Activated CD4-positive, alpha-beta memory T cell treated with anti-CD3 and anti-CD28 coated beads for 36 hours (primary cell): ENCODE measurements at regions not wholly inside any gene's neighbourhood (a gene's known extent, or its start where the extent isn't known, plus 50 kb on each side); places are given as distances from the start of the nearest gene placed in this dataset.

Experiments
- CTCF ChIA-PET: fragments of 350-600 bp; sonication (Branson Sonifier 250); formaldehyde crosslinking; loops from one replicate; lab custom pipeline; 2021; ENCODE audit warnings: antibody characterized with exemption, inconsistent platforms; lab: Charles Lee
- POLR2A ChIA-PET: fragments of 350-600 bp; sonication (Branson Sonifier 250); formaldehyde crosslinking; loops from one replicate; lab custom pipeline; 2021; ENCODE audit warnings: antibody characterized with exemption; lab: Charles Lee
- DNase-seq: peaks from one replicate; pipeline ENCODE4 v3.0.0-alpha.2; 2020
- H3K27ac Mint-ChIP-seq: one replicate; pipeline ENCODE4 v1.8.0; 2021; ENCODE audit warnings: mixed read lengths
- H3K27me3 Mint-ChIP-seq: one replicate; pipeline ENCODE4 v1.8.0; 2021; ENCODE audit warnings: mixed read lengths
- H3K36me3 Mint-ChIP-seq: one replicate; pipeline ENCODE4 v1.8.0; 2021; ENCODE audit warnings: mixed read lengths
- H3K4me1 Mint-ChIP-seq: one replicate; pipeline ENCODE4 v1.8.0; 2021; ENCODE audit warnings: low read depth, mixed read lengths
- H3K4me3 Mint-ChIP-seq: one replicate; pipeline ENCODE4 v1.8.0; 2021; ENCODE audit warnings: mild to moderate bottlenecking, mixed read lengths
- H3K9me3 Mint-ChIP-seq: one replicate; pipeline ENCODE4 v1.8.0; 2021; ENCODE audit warnings: mixed read lengths
- intact Hi-C: fragments of 100-400 bp; cut with micrococcal nuclease; formaldehyde crosslinking; loops from one replicate; pipeline ENCODE4 v1.15.1; 2023

DNA sequence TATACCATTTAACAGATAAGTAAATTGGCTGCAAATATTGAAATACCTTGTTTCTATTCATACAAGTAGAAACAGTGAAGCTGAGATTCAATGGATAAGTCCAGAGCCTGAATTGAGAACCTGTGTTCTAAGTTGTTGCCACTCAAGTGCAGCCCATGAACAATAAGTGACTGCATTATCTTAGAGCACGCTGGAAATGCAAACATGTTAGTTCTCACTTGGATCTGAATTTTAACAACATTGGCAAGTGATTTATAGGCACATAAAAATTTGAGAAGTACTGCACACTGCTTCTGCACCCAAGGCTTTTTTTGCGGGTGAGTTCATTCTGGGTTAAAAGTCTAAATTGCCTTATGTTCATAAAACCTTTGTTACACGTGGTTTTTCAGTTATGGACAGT lies 484.3 kb downstream of the NAV3 start:
- CTCF ChIA-PET, result no interaction called here
- no peaks in the 10 kb centered on the region for H3K36me3 Mint-ChIP-seq

DNA sequence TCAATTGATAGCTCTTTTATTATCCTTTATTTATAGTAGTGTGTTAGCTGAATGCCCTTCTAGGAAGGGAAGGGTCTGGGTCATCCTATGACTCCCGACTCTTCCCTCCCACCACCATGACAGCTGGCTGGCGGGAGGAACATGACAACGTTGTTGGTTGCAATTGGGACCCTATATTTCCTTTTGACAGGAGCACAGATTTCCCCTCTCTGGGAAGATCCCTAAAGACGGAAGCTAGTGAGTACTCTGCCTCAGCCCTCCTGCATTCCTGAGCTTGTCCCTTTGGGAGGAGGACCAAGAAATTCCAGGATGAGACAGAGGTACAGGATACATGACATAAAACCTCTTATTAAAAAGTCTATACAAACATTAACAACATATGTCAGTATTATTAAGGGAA lies 485.4 kb downstream of the NAV3 start:
- Mint-ChIP-seq H3K9me3 (peaks cover 9% of the 10 kb centered on the region), H3K36me3 (no peaks in the 10 kb centered on the region), H3K4me3 (no peak overlapping the region), H3K4me1 (no peaks in the 10 kb centered on the region), H3K27me3 (no peaks in the 10 kb centered on the region), H3K27ac (no peak overlapping the region)
- intact Hi-C loops, result no loop called here
- no peak for DNase-seq
- ChIA-PET CTCF (no interaction called here), POLR2A (no interaction called here)

More for the DNA sequence above, 484.3 kb downstream of the NAV3 start:
- intact Hi-C loops, result no loop called here
- Mint-ChIP-seq H3K27ac (no peak overlapping the region), H3K4me3 (no peak overlapping the region), H3K4me1 (no peaks in the 10 kb centered on the region), H3K9me3 (peaks cover 6% of the 10 kb centered on the region), H3K27me3 (no peaks in the 10 kb centered on the region)
- DNase-seq, result no peak
- POLR2A ChIA-PET, result no interaction called here

DNA sequence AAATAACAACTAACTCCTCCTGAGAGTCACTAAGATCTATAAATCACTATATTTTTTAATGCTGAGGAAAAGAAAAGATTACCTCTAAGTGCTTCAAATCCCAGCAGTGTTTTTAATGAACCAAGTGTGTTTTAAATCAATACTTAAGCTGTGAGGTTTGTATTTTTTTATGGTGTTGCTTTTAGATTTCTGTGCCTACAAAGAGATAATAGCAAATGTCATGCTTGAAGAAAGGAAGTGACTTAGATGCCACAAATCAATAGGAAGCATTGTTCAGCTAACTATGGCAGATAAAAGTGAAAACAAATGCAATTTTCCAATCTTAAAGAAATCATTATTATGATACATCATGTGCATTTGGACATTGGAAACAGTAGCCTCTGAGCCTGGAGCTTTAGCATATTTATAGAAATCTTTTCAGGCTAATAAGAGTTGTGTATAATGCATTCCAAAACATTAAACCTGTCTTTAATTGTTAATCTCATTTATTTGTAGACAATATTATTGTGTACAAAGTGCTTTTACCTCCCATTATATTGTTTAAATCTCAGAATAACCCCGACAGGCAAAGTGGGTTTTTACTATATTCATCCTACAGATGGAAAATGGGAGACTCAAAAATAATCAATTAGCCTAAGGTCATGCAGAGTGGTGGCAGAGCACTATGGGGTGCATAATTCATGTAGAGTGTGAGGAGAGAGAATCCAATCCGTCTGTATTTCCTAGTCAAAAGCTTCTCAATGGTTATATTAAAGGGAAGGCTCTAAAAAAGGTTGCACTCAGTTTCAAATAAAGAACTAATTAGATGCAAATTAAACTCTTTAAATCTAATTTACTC lies 486.2 kb downstream of the NAV3 start:
- peaks cover 14% of the 10 kb centered on the region for H3K9me3 Mint-ChIP-seq
- no peaks in the 10 kb centered on the region for H3K36me3 Mint-ChIP-seq
- no peaks in the 10 kb centered on the region for H3K4me1 Mint-ChIP-seq
- ChIA-PET CTCF (interaction anchor here (0.6 kb wide), 1 partner anchor 60 kb away, joined by 4 read pairs; no protein-coding TSS in a partner anchor), POLR2A (no interaction called here)
- no peak for DNase-seq
- intact Hi-C loops, result no loop called here
- no peak overlapping the region for H3K4me3 Mint-ChIP-seq
- H3K27ac Mint-ChIP-seq, result no peak overlapping the region
- H3K27me3 Mint-ChIP-seq, result no peaks in the 10 kb centered on the region

DNA sequence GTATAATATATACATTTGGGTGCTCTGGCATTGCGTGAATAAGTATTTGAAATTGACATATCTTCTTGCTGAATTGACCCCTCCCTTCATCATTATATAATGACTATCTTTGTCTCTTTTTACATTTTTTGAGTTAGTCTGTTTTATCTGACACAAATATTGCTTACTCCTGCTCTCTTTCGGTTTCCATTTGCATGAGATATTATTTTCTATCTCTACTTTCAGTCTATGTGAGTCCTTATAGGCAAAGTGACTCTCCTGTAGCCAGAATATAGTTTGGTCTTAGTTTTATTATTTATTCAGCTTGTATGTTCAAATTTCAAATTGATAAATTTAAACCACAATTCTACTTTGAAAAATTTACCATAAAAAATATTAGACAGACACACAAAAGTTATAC lies 491.0 kb downstream of the NAV3 start:
- Mint-ChIP-seq H3K36me3 (no peaks in the 10 kb centered on the region), H3K27me3 (no peaks in the 10 kb centered on the region), H3K4me1 (no peaks in the 10 kb centered on the region), H3K4me3 (no peak overlapping the region), H3K27ac (no peak overlapping the region), H3K9me3 (peaks cover 14% of the 10 kb centered on the region)
- no peak for DNase-seq
- ChIA-PET CTCF (no interaction called here), POLR2A (no interaction called here)
- intact Hi-C loops, result no loop called here

DNA sequence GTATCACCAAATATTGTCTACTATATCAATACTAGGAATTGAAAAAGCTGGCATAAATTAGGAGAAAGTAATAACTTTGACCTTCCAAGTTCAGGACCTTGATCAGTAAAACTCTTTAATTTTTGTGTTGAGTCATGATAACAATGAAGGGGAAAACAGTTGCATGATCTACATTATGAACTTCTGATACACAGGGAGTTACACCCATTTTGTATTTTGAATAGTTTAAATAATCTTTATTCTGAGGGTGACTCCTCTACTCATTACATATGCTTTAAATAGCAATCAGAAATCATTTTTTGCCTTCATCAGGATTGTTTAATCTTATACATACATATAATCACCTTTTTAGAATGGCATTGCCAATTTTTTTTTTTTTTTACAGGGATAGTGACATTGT lies 492.5 kb downstream of the NAV3 start:
- peaks cover 19% of the 10 kb centered on the region for H3K9me3 Mint-ChIP-seq
- no peaks in the 10 kb centered on the region for H3K4me1 Mint-ChIP-seq
- no peaks in the 10 kb centered on the region for H3K36me3 Mint-ChIP-seq
- H3K27me3 Mint-ChIP-seq, result no peaks in the 10 kb centered on the region
- H3K27ac Mint-ChIP-seq, result no peak overlapping the region
- no peak overlapping the region for H3K4me3 Mint-ChIP-seq
- DNase-seq, result no peak
- intact Hi-C loops, result no loop called here
- CTCF ChIA-PET, result no interaction called here
- POLR2A ChIA-PET, result no interaction called here

DNA sequence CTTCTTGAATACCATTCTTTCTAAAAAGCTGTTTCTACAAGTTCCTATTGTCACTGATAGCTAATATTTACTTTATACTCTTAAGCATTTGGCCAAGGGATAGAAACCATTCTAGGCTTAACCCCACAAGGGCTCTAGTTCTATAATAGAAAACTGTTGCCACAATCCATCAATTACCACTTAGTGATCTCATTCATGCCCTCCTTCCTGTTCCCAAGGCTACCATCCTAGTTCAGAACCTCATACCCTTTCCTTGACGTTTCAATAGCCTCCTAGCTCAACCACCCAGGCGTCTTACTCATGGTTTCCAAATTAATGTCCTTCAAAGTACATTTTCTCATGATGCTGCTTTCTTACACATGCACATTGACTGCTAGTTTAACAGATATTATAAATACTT lies 493.5 kb downstream of the NAV3 start:
- ChIA-PET POLR2A (no interaction called here), CTCF (no interaction called here)
- Mint-ChIP-seq H3K27me3 (no peaks in the 10 kb centered on the region), H3K27ac (no peak overlapping the region), H3K36me3 (no peaks in the 10 kb centered on the region), H3K4me1 (no peaks in the 10 kb centered on the region), H3K4me3 (no peak overlapping the region), H3K9me3 (peaks cover 19% of the 10 kb centered on the region)
- DNase-seq, result no peak
- intact Hi-C loops, result no loop called here

DNA sequence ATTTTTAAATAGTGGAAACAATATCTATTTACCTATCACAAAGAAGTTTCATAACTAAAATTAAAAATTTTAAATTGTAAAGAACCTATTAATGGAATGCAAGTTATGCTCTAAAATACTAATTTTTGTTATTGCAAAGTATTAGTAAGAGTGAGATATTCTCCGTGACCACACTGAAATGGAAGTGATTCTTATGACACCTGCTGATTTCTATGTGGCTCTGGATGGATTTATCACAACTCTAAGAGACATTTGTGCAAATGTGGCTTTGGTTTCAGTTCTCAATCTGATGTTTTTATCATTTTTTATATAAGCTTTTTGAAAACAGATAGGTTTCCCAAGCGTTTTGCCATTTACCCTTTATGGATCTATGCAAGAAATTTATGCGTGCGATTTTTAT lies 497.8 kb downstream of the NAV3 start:
- Mint-ChIP-seq H3K9me3 (peaks cover 11% of the 10 kb centered on the region), H3K27ac (no peak overlapping the region), H3K4me3 (no peak overlapping the region), H3K27me3 (no peaks in the 10 kb centered on the region), H3K36me3 (no peaks in the 10 kb centered on the region), H3K4me1 (no peaks in the 10 kb centered on the region)
- DNase-seq, result no peak
- POLR2A ChIA-PET, result no interaction called here
- intact Hi-C loops, result no loop called here
- CTCF ChIA-PET, result no interaction called here

DNA sequence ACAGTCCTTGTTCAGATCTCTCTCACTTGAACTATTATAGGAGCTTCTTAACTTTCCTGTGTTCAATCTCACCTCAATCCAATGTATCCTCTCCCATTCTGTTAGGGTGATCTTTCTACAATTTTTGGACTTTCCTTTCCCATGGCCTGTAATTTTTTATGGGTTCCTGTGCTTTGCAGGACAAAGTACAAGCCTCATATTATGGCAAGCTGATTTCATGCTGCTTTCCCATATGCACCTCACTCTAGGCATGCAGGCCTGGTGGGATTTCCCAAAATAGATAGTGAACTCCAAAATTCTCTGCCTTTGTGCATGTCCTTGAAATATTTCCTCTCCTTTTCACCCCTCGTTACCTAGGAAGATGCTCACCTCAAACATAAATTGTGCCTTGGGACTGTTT lies 499.4 kb downstream of the NAV3 start:
- Mint-ChIP-seq H3K4me1 (no peaks in the 10 kb centered on the region), H3K27ac (no peak overlapping the region), H3K27me3 (no peaks in the 10 kb centered on the region), H3K4me3 (no peak overlapping the region), H3K36me3 (no peaks in the 10 kb centered on the region), H3K9me3 (peaks cover 14% of the 10 kb centered on the region)
- CTCF ChIA-PET, result no interaction called here
- POLR2A ChIA-PET, result no interaction called here
- intact Hi-C loops, result no loop called here
- no peak for DNase-seq

DNA sequence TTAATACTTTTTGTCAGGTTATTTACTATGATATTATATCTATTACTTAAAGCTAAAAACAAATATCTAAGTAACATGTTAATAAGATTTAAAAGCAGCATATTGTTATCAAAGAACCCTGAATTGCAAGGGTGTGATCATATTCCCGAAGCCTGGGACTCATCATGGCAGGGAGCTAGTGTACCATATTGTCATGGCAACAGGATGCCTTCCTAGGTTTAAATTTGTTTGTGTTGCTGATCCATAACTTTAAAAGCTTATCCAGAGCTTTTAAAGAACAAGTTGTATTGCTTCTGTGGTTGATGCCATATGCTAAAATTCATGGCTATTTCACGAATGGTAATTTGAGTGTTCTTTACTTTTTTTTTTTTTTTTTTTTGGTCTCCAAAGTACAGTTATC lies 500.5 kb downstream of the NAV3 start:
- CTCF ChIA-PET, result no interaction called here
- POLR2A ChIA-PET, result no interaction called here

DNA sequence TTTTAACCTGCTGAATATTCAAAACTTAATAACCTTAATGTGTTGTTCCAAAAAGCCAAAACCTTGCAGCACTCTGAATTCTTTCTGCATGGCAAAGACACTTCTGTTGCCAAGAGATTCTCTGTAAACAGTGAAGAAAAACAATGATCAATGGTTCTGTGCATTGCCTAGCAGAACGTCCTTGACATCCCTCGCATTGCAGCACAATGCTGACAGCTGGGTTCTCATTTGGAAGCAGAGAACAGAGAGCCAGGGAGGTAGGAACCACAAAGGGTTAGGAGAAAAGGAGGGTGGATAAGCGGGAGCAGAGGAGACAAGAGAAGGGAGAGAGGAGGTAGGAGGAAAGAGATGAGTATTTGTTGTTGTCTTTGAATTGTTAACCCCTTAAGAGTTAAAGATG lies 501.1 kb downstream of the NAV3 start:
- POLR2A ChIA-PET, result no interaction called here
- intact Hi-C loops, result no loop called here
- H3K4me1 Mint-ChIP-seq, result no peaks in the 10 kb centered on the region
- H3K27me3 Mint-ChIP-seq, result no peaks in the 10 kb centered on the region
- CTCF ChIA-PET, result no interaction called here
- H3K9me3 Mint-ChIP-seq, result peaks cover 13% of the 10 kb centered on the region
- H3K27ac Mint-ChIP-seq, result no peak overlapping the region
- H3K4me3 Mint-ChIP-seq, result no peak overlapping the region
- H3K36me3 Mint-ChIP-seq, result no peaks in the 10 kb centered on the region
- DNase-seq, result no peak

More for the DNA sequence above, 500.5 kb downstream of the NAV3 start:
- Mint-ChIP-seq H3K4me1 (no peaks in the 10 kb centered on the region), H3K36me3 (no peaks in the 10 kb centered on the region), H3K9me3 (peaks cover 14% of the 10 kb centered on the region), H3K27me3 (no peaks in the 10 kb centered on the region), H3K27ac (no peak overlapping the region), H3K4me3 (no peak overlapping the region)
- intact Hi-C loops, result no loop called here
- DNase-seq, result no peak

DNA sequence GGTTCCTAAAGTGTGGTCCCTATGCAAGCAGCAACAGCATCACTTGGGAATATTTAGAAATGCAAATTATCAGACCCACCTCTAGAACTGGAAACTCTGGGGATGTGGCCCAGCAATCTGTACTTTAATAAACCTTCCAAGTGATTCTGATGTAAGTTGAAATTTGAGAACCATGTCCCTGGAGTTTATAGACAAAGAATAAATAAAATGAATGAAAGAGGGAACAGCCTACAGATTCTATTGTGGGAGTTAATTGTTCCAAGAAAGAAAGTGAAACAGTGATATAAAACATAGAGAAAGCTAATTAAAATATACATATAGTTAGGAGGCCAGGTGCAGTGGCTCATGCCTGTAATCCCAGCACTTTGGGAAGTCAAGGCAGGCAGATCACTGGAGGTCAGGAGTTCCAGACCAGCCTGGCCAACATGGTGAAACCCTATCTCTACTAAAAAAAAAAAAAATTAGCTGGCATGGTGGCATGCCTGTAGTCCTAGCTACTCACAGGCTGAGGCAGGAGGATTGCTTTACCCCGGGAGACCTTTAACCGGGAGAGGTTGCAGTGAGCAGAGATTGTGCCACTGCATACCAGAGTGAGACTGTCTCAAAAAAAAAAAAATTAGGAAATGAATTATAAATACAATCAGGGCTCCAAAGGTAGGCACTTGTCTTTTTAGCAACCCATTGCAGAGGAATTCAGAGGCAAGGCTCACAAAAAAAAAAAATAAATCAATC lies 507.5 kb downstream of the NAV3 start:
- intact Hi-C loops, result no loop called here
- POLR2A ChIA-PET, result no interaction called here
- Mint-ChIP-seq H3K4me3 (no peak overlapping the region), H3K36me3 (no peaks in the 10 kb centered on the region), H3K4me1 (no peaks in the 10 kb centered on the region), H3K27ac (no peak overlapping the region), H3K27me3 (no peaks in the 10 kb centered on the region), H3K9me3 (peaks cover 15% of the 10 kb centered on the region)
- CTCF ChIA-PET, result no interaction called here
- DNase-seq, result no peak

DNA sequence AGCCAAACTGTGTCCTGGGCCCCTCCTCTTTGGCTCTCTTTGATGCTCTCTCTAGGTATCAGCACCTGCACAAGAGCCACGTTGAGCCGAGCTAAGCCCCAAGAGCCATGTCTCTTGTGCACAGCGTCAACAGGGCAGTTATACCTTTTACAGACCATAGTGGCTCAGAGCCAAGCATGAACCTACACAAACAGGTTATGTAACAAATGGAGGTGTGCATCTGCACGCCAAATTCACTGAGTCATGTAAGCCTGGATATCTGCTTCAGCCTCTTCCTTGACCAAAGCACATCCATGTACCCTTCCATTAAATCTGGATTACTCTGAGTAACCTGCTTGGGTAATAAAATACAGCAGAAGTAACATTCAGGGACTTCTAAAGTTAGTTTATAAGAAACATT lies 509.7 kb downstream of the NAV3 start:
- CTCF ChIA-PET, result no interaction called here
- Mint-ChIP-seq H3K4me1 (no peaks in the 10 kb centered on the region), H3K27me3 (no peaks in the 10 kb centered on the region)

DNA sequence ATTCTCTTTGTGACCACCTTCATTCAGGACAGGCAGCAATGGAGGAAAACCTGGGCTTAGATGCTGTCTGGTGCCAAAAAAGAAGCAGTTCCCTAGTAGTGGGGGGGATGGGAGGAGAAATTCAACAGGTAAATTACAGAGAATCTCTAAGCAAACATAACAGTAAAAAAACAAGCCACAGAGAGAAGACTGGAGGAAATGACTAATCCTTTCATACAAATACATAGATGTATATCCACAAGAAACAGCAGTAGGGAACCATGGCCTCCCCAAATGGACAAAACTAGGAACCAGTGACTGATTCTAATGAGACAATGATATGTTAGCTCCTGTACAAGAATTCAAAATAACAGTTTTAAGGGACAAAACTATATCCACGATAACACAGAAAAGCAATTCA lies 513.0 kb downstream of the NAV3 start:
- intact Hi-C loops, result no loop called here
- ChIA-PET POLR2A (no interaction called here), CTCF (no interaction called here)
- H3K9me3 Mint-ChIP-seq, result peaks cover 28% of the 10 kb centered on the region
- no peak for DNase-seq
- no peak overlapping the region for H3K27ac Mint-ChIP-seq
- no peak overlapping the region for H3K4me3 Mint-ChIP-seq
- H3K36me3 Mint-ChIP-seq, result no peaks in the 10 kb centered on the region
- no peaks in the 10 kb centered on the region for H3K27me3 Mint-ChIP-seq
- no peaks in the 10 kb centered on the region for H3K4me1 Mint-ChIP-seq

More for the DNA sequence above, 509.7 kb downstream of the NAV3 start:
- DNase-seq, result no peak
- no peak overlapping the region for H3K27ac Mint-ChIP-seq
- H3K36me3 Mint-ChIP-seq, result no peaks in the 10 kb centered on the region
- POLR2A ChIA-PET, result no interaction called here
- H3K4me3 Mint-ChIP-seq, result no peak overlapping the region
- intact Hi-C loops, result no loop called here
- H3K9me3 Mint-ChIP-seq, result peaks cover 15% of the 10 kb centered on the region
